ENCODE measurements at regions not wholly inside any gene's neighbourhood (a gene's known extent, or its start where the extent isn't known, plus 50 kb on each side); places are given as distances from the start of the nearest gene placed in this dataset.

DNA sequence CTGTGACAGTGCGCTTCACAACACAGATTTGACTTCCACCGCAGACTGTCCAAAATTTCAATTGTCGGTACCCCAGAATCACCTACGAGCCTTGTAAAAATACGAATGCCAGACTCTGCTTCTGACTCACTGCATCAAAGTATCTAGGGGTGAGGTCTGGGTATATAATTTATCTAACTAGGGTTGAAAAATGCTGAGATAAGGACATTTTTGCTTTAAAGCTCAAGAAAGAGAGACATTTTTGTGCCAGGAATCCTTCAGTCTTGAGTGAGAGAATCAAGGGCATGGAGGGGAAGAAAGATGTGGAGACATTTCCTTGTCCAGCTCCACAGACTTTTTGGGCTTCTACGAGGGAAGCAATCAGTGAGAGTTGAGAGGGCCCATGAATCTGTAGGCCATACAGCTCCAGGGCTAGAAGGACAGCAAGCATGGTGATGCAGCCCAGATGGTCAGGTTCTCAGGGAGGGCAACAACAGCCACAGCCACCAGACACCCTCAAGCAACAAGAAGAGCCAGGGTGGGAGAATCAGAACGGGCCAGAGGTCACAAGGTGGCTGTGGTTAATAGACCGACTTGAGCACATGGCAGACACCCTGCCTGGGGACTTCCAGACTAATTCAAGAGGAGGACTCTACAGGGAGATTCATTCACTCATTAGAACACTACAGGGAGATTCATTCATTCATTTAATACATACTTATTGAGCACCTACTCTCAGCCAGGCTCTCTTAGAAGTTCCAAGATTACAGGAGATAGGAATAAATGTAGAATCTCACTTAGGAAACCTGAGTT, 211.1 kb upstream of the PRDM1 start:
- Histone ChIP-seq H4K20me1 (ENCODE audit: control insufficient read depth, insufficient read depth, low read depth, low read length) (no peaks in the 10 kb centered on the region), H3K27me3 (ENCODE audit: control insufficient read depth, low read length) (peaks cover 1% of the 10 kb centered on the region), H3K9me3 (ENCODE audit: control insufficient read depth, insufficient read depth, low read length) (no peaks in the 10 kb centered on the region), H3K4me2 (ENCODE audit: low read length) (no peak overlapping the region), H3K4me1 (ENCODE audit: control insufficient read depth, low read length) (no peaks in the 10 kb centered on the region), H3K27ac (ENCODE audit: low read depth, low read length) (no peak overlapping the region), H3K4me3 (ENCODE audit: low read length) (no peak overlapping the region), H3K9me2 (replicated peaks; ENCODE audit: control insufficient read depth, low read length) (no peaks in the 10 kb centered on the region), H3K79me2 (ENCODE audit: control insufficient read depth, low read length) (no peaks in the 10 kb centered on the region), H3K36me3 (ENCODE audit: control insufficient read depth, low read length) (no peaks in the 10 kb centered on the region), H3F3A (ENCODE audit: control insufficient read depth, insufficient read depth) (no peaks in the 10 kb centered on the region)
- TF ChIP-seq EZH2phosphoT487 (IDR thresholded peaks at IDR 0.05; ENCODE audit: borderline replicate concordance, low read length), result no peak
- TF ChIP-seq, protein P1, sequence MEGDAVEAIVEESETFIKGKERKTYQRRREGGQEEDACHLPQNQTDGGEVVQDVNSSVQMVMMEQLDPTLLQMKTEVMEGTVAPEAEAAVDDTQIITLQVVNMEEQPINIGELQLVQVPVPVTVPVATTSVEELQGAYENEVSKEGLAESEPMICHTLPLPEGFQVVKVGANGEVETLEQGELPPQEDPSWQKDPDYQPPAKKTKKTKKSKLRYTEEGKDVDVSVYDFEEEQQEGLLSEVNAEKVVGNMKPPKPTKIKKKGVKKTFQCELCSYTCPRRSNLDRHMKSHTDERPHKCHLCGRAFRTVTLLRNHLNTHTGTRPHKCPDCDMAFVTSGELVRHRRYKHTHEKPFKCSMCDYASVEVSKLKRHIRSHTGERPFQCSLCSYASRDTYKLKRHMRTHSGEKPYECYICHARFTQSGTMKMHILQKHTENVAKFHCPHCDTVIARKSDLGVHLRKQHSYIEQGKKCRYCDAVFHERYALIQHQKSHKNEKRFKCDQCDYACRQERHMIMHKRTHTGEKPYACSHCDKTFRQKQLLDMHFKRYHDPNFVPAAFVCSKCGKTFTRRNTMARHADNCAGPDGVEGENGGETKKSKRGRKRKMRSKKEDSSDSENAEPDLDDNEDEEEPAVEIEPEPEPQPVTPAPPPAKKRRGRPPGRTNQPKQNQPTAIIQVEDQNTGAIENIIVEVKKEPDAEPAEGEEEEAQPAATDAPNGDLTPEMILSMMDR (IDR thresholded peaks at IDR 0.05; ENCODE audit: low read depth, low read length, poor library complexity, severe bottlenecking), result no peak

DNA sequence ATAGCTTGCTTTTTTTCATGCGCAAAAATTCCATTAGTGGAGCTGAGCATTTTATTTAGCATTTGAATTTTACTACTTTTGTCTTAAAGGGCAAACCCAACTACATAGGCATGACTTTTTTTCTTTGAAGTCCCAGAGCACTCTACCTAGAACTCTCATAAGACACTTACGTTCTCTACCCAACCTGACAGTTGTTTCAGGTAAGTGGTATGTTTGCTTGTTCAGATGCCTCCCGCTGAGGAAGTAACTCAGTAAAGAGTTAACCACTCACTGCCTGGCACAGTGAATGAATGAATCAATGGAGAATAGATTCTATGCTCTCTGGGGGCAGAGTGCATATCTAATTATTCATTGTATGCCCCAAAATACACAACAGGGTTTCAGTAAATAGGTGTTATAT, 212.3 kb upstream of the PRDM1 start:
- Histone ChIP-seq H3K4me1 (ENCODE audit: control insufficient read depth, low read length) (no peaks in the 10 kb centered on the region), H3K79me2 (ENCODE audit: control insufficient read depth, low read length) (no peaks in the 10 kb centered on the region), H3F3A (ENCODE audit: control insufficient read depth, insufficient read depth) (no peaks in the 10 kb centered on the region), H3K36me3 (ENCODE audit: control insufficient read depth, low read length) (no peaks in the 10 kb centered on the region), H3K9me2 (replicated peaks; ENCODE audit: control insufficient read depth, low read length) (no peaks in the 10 kb centered on the region), H3K9me3 (ENCODE audit: control insufficient read depth, insufficient read depth, low read length) (no peaks in the 10 kb centered on the region), H4K20me1 (ENCODE audit: control insufficient read depth, insufficient read depth, low read depth, low read length) (no peaks in the 10 kb centered on the region), H3K4me3 (ENCODE audit: low read length) (no peak overlapping the region), H3K27me3 (ENCODE audit: control insufficient read depth, low read length) (no peaks in the 10 kb centered on the region; the same call in 1 of the 2 replicates), H3K4me2 (ENCODE audit: low read length) (no peak overlapping the region), H3K27ac (ENCODE audit: low read depth, low read length) (no peak overlapping the region)
- no peak for TF ChIP-seq EZH2phosphoT487 (IDR thresholded peaks at IDR 0.05; ENCODE audit: borderline replicate concordance, low read length)
- TF ChIP-seq, protein P1 (IDR thresholded peaks at IDR 0.05; ENCODE audit: low read depth, low read length, poor library complexity, severe bottlenecking), result no peak

DNA sequence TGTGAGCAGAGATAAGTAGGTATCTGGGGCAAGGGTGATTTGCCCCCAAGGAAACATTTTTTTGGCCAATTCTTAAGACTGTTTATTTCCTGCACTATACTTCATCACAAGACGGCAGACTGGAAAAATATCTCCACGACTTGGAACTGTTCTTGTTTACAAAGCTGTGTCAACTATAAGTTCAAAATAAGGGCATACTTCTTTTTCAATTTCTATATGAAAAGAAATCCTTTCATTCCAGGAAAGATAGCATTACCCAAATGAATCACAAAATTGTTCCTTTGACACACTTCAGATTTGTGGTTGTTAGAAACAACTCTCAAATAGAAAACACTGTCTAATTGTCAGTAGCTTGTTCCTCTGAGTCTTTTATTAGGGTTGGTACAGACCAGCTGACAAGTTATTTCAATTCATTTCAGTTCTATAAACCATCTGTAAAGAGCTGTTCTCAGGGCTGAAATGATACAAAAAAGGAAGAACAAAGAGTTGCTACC, 212.9 kb upstream of the PRDM1 start:
- Histone ChIP-seq H4K20me1 (ENCODE audit: control insufficient read depth, insufficient read depth, low read depth, low read length) (no peaks in the 10 kb centered on the region), H3K27ac (ENCODE audit: low read depth, low read length) (no peak overlapping the region), H3K36me3 (ENCODE audit: control insufficient read depth, low read length) (no peaks in the 10 kb centered on the region), H3K27me3 (ENCODE audit: control insufficient read depth, low read length) (no peaks in the 10 kb centered on the region; the same call in 1 of the 2 replicates), H3K9me3 (ENCODE audit: control insufficient read depth, insufficient read depth, low read length) (no peaks in the 10 kb centered on the region), H3K4me3 (ENCODE audit: low read length) (no peak overlapping the region), H3K4me1 (ENCODE audit: control insufficient read depth, low read length) (no peaks in the 10 kb centered on the region), H3K9me2 (replicated peaks; ENCODE audit: control insufficient read depth, low read length) (no peaks in the 10 kb centered on the region), H3K79me2 (ENCODE audit: control insufficient read depth, low read length) (no peaks in the 10 kb centered on the region), H3K4me2 (ENCODE audit: low read length) (no peak overlapping the region), H3F3A (ENCODE audit: control insufficient read depth, insufficient read depth) (no peaks in the 10 kb centered on the region)
- TF ChIP-seq EZH2phosphoT487 (IDR thresholded peaks at IDR 0.05; ENCODE audit: borderline replicate concordance, low read length), result no peak
- TF ChIP-seq, protein P1 (IDR thresholded peaks at IDR 0.05; ENCODE audit: low read depth, low read length, poor library complexity, severe bottlenecking), result no peak

Measured in DOHH2 (cell line).